Hematopoietic multipotent progenitor cell treated with erythropoietin and hydrocortisone succinate and interleukin-3 and kit ligand, for 6 days (in vitro differentiated cells): ENCODE measurements at regions not wholly inside any gene's neighbourhood (a gene's known extent, or its start where the extent isn't known, plus 50 kb on each side); places are given as distances from the start of the nearest gene placed in this dataset.

ENCODE experiments used
- DNase-seq: peaks from one replicate; pipeline ENCODE4 v3.0.0-alpha.2; 2015

GRCh38 chr4:32374206-32374605, 1654.0 kb downstream of the PCDH7 start:
- no peak for DNase-seq

- DNase-seq = no peak
Observed at GRCh38 chr4:32393806-32394205, 1673.6 kb downstream of the PCDH7 start.

GRCh38 chr4:32394255-32394654, 1674.1 kb downstream of the PCDH7 start:
- no peak for DNase-seq

DNA sequence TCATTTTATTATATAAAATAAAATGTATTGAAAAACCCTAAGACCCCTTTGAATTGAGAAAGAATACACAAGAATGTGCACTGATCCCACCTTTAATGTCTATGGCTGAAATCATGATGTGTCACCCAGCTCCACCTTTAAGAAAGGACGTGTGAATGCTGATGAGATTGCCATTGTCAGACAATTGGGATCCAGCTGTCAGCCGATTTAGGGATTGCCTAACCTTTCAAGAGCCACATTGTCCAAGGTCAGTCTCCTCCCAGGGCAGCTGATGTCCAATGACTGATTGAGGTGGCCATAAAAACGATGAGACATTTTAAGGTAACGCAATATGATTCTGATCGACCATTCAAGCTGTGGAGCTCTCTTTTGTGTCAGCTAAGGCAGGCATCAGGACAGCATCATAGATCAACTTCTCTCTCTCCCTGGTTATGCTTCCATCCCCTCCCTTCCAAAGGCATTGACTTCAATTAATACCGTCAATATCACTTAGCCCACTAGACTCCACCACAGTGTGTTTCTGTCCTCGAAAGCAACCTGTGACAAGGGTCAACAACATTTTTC, 1676.4 kb downstream of the PCDH7 start:
- DNase-seq = no peak

DNA sequence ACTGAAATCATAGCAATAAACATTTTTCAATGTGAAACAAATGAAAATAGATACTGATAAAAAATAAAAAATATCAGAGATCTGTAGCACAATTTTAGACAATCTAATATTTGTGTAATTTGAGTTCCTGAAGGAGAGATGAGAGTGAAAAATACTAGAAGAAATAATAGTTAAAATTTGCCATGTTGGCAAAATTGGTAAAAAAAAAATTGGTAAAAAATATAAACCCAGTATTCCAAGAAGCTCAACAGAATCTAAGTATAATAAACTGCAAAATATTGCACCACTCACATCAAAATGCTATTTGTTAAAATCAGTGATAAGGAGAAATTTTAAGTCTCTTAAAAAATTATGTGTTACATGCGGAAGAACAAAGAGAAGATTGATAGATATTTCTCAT, 1680.7 kb downstream of the PCDH7 start:
- DNase-seq = no peak

- DNase-seq = no peak
Observed at GRCh38 chr4:32417113-32417704, 1697.0 kb downstream of the PCDH7 start.

DNA sequence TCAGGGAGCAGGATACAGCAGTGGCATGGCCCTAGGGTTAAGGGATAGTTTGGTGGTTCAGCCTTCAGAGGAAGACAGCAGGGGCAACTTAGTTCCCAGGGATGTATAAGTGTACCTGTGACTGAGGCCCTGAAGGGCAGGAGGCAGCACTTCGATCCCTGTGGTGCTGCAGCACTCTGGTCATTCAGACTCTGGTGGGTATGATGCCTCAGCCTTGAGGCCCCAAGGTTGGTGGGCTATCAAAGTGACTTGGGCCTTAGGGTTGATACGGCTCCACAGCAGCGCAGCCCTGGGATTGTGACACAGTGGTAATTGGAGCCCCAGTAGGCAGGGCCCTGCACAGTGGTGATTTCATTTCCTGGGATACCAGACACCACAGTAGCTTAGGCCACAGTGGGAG, 1703.1 kb downstream of the PCDH7 start:
- DNase-seq = no peak

GRCh38 chr4:32425243-32425642, 1705.1 kb downstream of the PCDH7 start:
- DNase-seq = no peak

GRCh38 chr4:32427566-32427965, 1707.4 kb downstream of the PCDH7 start:
- no peak for DNase-seq

DNA sequence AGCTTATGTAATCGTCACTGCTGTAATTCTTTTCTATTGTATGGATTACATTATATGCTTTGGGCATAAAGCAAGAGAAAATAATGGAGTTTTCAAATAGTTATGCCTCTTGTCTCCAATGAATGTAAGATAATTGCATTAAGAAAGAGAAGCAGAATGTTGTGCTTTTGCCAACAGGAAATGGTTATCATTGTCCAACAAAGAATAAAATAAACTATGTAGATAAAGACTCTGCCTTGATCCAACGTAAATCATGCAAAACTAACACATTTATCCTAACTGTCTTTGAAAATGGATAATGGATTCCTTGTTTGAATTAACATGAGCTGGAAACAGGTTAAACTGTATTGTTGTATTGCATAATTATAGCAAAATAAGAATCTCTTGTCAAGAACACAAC, 1709.0 kb downstream of the PCDH7 start:
- DNase-seq = no peak

- DNase-seq = no peak
Observed at GRCh38 chr4:32435308-32435707, 1715.1 kb downstream of the PCDH7 start.

DNA sequence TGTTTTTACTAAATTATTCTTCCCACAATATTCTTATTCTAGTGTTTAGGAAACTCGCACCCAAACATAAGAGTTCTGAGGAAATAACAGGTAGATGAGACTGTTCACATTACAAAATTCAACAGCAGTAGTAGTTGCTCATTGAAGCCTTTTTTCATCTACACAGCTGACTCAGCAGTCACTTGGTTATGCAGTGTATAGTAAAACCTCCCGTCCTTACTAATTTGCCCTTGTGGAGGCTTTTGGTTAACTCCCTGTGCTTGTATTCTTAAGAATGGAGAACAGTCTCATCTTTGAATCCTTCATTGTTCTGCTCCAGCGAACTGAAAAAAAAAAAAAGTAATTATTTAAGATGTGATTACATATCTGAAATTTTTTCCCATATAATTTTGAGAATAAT, 1716.6 kb downstream of the PCDH7 start:
- DNase-seq = no peak

DNA sequence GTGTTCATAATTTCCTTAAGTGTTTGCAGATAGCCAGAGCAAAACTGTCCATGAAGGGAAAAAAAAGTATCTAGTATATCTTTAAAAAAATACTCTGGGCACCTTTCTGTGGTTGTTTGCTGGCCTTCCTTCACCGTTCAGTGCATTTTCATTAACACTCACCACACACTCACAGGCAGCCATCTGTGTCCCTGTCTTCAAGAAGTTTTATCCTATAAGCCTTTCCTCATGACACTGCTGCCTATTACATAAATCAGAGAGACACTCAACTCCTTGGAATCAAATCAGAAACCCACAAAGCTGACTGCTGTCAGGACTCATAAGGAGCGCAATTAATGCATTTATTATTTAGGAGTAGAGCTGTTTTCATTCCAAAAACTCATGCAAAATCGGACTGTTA, 1720.2 kb downstream of the PCDH7 start:
- no peak for DNase-seq

GRCh38 chr4:32454482-32454881, 1734.3 kb downstream of the PCDH7 start:
- no peak for DNase-seq

- no peak for DNase-seq
Observed at GRCh38 chr4:32455231-32455630, 1735.1 kb downstream of the PCDH7 start.

DNA sequence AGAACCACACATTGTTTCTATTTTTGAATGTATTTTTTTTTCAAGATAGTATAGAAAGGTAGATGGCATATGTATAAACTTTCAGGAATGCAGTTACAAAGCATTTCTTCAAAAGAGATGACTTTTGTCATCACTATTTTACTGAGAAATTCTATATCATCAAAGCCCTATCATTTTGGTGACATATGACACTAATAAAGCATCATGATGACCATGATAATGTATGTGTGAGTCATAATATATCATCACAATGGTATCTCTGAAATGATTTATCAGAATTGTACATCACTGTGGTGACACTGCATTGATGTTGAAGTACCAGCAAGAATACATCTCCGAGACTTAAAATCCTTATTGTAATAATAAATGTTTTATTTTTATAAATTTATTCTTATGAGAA, 1740.8 kb downstream of the PCDH7 start:
- no peak for DNase-seq

- peak; percentile 22 for DNase-seq
Observed at GRCh38 chr4:32462944-32463343, 1742.8 kb downstream of the PCDH7 start.

DNA sequence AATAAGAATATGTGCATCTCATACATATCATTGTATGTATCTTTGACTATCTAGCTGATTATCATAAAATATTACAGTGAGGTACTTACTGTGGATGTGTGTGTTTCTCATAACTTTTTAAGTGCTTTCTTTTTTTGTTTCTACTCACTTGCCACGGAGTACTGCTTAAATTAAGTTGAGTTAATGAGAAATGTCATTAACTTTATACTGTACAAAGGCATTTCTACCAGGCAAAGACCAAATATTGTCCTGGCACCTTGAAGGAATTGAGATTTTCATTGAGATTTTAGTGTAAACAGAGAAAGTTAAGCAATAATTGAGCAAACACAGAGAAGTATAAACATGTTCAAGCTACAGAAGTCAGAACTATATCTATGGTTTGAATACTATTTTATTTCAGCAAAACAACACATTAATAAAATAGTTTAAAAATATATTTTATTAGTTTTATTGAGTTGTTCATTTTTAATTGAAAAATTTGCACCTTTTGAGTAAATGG, 1750.0 kb downstream of the PCDH7 start:
- DNase-seq = no peak

DNA sequence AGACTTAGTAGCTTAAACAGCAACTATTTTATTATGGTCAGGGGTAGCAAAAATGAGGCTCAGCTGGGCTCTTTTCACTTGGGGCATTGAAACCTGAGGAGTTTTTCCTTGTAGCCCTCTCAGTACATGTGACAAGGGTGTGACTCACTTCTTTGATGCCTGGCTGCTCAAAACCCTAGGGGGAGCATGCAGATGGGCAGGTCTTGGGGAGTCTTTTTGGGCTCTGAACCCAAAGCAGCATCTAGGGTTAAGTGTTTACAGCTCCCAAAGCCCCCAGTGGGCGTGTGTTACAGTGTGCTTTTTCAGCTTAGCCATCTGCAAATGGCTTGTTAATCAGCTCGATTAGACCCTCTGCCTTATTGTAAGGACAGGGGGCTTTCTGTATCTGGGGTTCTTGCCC, 1752.7 kb downstream of the PCDH7 start:
- no peak for DNase-seq

DNA sequence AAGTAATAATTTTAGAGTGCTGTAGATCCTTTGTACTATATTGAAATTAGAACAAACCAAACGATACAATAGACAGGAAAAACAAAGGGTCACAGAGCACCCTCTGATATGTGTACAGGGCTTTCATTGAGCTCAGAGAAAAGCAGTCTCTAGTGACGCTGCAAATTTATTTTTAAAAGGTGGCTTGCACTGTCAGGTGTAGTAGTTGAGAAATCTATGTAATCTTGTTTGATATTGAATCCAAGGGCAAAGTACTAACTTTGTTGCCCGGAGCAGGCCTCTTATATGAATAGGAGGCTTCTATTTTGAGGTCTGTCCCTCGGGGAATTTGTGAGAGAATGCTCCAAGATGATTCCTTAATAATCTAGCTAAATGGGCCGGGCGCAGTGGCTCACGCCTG, 1755.5 kb downstream of the PCDH7 start:
- no peak for DNase-seq

DNA sequence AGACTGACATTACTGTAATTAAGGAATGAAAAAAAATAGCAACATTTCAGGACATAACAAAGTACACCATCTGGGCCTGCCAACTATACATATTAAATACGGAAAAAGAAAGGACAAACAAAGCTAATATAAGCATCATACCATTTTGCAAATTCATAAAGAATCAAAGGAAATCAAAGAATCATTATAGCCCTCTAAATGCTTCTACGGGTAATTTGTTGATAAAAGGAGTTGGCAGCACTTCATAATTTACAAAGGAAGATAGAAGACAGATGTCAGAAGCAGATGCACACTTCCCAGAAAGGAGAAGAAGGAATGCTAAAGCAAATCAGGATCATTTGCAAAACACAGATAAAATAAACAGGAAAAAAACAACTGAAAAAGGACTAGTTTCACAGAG, 1757.3 kb downstream of the PCDH7 start:
- no peak for DNase-seq

- DNase-seq = no peak
Observed at GRCh38 chr4:32485956-32486355, 1765.8 kb downstream of the PCDH7 start.

GRCh38 chr4:32488690-32489089, 1768.5 kb downstream of the PCDH7 start:
- no peak for DNase-seq

DNA sequence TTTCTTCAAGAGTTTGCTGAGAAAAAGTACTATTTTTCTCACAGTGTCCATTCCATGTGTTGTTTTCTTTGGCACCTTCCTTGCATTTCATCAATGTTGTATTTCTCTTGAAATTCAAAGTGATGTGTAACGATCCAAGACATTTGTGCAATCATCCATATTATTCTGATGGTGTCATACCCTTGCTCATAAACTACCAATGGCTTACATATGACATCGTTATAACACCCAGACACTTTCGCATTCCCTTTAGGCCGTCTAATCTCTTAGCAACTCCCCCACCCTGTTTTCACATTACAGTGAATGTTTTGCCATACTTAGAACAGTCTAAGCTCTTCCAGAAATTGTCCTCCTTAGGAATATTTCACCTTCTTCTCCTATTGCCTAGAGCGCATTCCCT, 1779.0 kb downstream of the PCDH7 start:
- no peak for DNase-seq

- no peak for DNase-seq
Observed at GRCh38 chr4:32503241-32503640, 1783.1 kb downstream of the PCDH7 start.
